ENCODE measurements at regions not wholly inside any gene's neighbourhood (a gene's known extent, or its start where the extent isn't known, plus 50 kb on each side); places are given as distances from the start of the nearest gene placed in this dataset.
A peak's percentile ranks its signal among the peaks of the same experiment; 100 is the strongest.

GRCh38 chr15:98493966-98494511, 154.3 kb upstream of the IGF1R start:
- Mint-ChIP-seq H3K4me1 (no peaks in the 10 kb centered on the region), H3K27me3 (no peaks in the 10 kb centered on the region), H3K4me3 (no peak overlapping the region), H3K27ac (no peak overlapping the region), H3K36me3 (no peaks in the 10 kb centered on the region), H3K9me3 (peaks cover 16% of the 10 kb centered on the region)
- ATAC-seq (ENCODE audit: low read depth) (no peak), DNase-seq (ENCODE audit: low spot score in 2 of 2) (no peak)

- no peak overlapping the region for H3K4me3 Mint-ChIP-seq
- DNase-seq (ENCODE audit: low spot score in 2 of 2), result no peak
- H3K36me3 Mint-ChIP-seq, result peaks cover 1% of the 10 kb centered on the region
- H3K27ac Mint-ChIP-seq, result no peak overlapping the region
- no peaks in the 10 kb centered on the region for H3K4me1 Mint-ChIP-seq
- ATAC-seq (ENCODE audit: low read depth), result no peak
- H3K9me3 Mint-ChIP-seq, result peaks cover 14% of the 10 kb centered on the region
- peaks cover 8% of the 10 kb centered on the region for H3K27me3 Mint-ChIP-seq
These were observed 147.1 kb upstream of the IGF1R start for GRCh38 chr15:98501192-98501591.

GRCh38 chr15:98501632-98502031, 146.7 kb upstream of the IGF1R start:
- no peaks in the 10 kb centered on the region for H3K4me1 Mint-ChIP-seq
- ATAC-seq (ENCODE audit: low read depth) (no peak), DNase-seq (ENCODE audit: low spot score in 2 of 2) (no peak)
- H3K27me3 Mint-ChIP-seq, result peaks cover 10% of the 10 kb centered on the region
- H3K27ac Mint-ChIP-seq, result no peak overlapping the region
- peaks cover 11% of the 10 kb centered on the region for H3K9me3 Mint-ChIP-seq
- peaks cover 1% of the 10 kb centered on the region for H3K36me3 Mint-ChIP-seq
- H3K4me3 Mint-ChIP-seq, result no peak overlapping the region

GRCh38 chr15:98503970-98504369, 144.4 kb upstream of the IGF1R start:
- peaks cover 1% of the 10 kb centered on the region for H3K36me3 Mint-ChIP-seq
- no peak for DNase-seq (ENCODE audit: low spot score in 2 of 2)
- H3K4me3 Mint-ChIP-seq, result no peak overlapping the region
- no peak overlapping the region for H3K27ac Mint-ChIP-seq
- ATAC-seq (ENCODE audit: low read depth), result no peak
- peaks cover 12% of the 10 kb centered on the region for H3K27me3 Mint-ChIP-seq
- no peaks in the 10 kb centered on the region for H3K4me1 Mint-ChIP-seq
- peaks cover 6% of the 10 kb centered on the region for H3K9me3 Mint-ChIP-seq

- DNase-seq (ENCODE audit: low spot score in 2 of 2) (no peak), ATAC-seq (ENCODE audit: low read depth) (no peak)
- Mint-ChIP-seq H3K27me3 (peaks cover 12% of the 10 kb centered on the region), H3K4me1 (no peaks in the 10 kb centered on the region), H3K36me3 (no peaks in the 10 kb centered on the region), H3K27ac (no peak overlapping the region), H3K4me3 (no peak overlapping the region), H3K9me3 (no peaks in the 10 kb centered on the region)
These were observed 143.3 kb upstream of the IGF1R start for GRCh38 chr15:98504998-98505397.

- no peak for ATAC-seq (ENCODE audit: low read depth)
- Mint-ChIP-seq H3K9me3 (no peaks in the 10 kb centered on the region), H3K4me3 (no peak overlapping the region), H3K36me3 (no peaks in the 10 kb centered on the region), H3K27me3 (peaks cover 12% of the 10 kb centered on the region), H3K27ac (no peak overlapping the region), H3K4me1 (no peaks in the 10 kb centered on the region)
- DNase-seq (ENCODE audit: low spot score in 2 of 2), result no peak
These were observed 142.7 kb upstream of the IGF1R start for GRCh38 chr15:98505611-98506031.

- no peak for ATAC-seq (ENCODE audit: low read depth)
- no peaks in the 10 kb centered on the region for H3K4me1 Mint-ChIP-seq
- no peaks in the 10 kb centered on the region for H3K9me3 Mint-ChIP-seq
- peak overlapping the region; percentile 12 for H3K27ac Mint-ChIP-seq
- H3K4me3 Mint-ChIP-seq, result no peak overlapping the region
- DNase-seq (ENCODE audit: low spot score in 2 of 2), result no peak
- H3K36me3 Mint-ChIP-seq, result no peaks in the 10 kb centered on the region
- peaks cover 12% of the 10 kb centered on the region for H3K27me3 Mint-ChIP-seq
These were observed 142.2 kb upstream of the IGF1R start for GRCh38 chr15:98506172-98506571.

- no peak overlapping the region for H3K4me3 Mint-ChIP-seq
- peaks cover 12% of the 10 kb centered on the region for H3K27me3 Mint-ChIP-seq
- DNase-seq (ENCODE audit: low spot score in 2 of 2) (no peak), ATAC-seq (ENCODE audit: low read depth) (no peak)
- no peaks in the 10 kb centered on the region for H3K36me3 Mint-ChIP-seq
- peak overlapping the region; percentile 12 for H3K27ac Mint-ChIP-seq
- H3K9me3 Mint-ChIP-seq, result no peaks in the 10 kb centered on the region
- H3K4me1 Mint-ChIP-seq, result no peaks in the 10 kb centered on the region
These were observed 141.6 kb upstream of the IGF1R start for GRCh38 chr15:98506711-98507110.

- no peak overlapping the region for H3K4me3 Mint-ChIP-seq
- no peak overlapping the region for H3K27ac Mint-ChIP-seq
- no peaks in the 10 kb centered on the region for H3K4me1 Mint-ChIP-seq
- no peaks in the 10 kb centered on the region for H3K36me3 Mint-ChIP-seq
- H3K27me3 Mint-ChIP-seq, result no peaks in the 10 kb centered on the region
- no peak for ATAC-seq (ENCODE audit: low read depth)
- H3K9me3 Mint-ChIP-seq, result no peaks in the 10 kb centered on the region
- no peak for DNase-seq (ENCODE audit: low spot score in 2 of 2)
These were observed 134.8 kb upstream of the IGF1R start for GRCh38 chr15:98513428-98513986.

GRCh38 chr15:98514034-98514622, 134.2 kb upstream of the IGF1R start:
- ATAC-seq (ENCODE audit: low read depth) (no peak), DNase-seq (ENCODE audit: low spot score in 2 of 2) (no peak)
- no peaks in the 10 kb centered on the region for H3K27me3 Mint-ChIP-seq
- no peak overlapping the region for H3K4me3 Mint-ChIP-seq
- H3K27ac Mint-ChIP-seq, result no peak overlapping the region
- no peaks in the 10 kb centered on the region for H3K4me1 Mint-ChIP-seq
- H3K9me3 Mint-ChIP-seq, result no peaks in the 10 kb centered on the region
- no peaks in the 10 kb centered on the region for H3K36me3 Mint-ChIP-seq

- Mint-ChIP-seq H3K4me1 (no peaks in the 10 kb centered on the region), H3K9me3 (no peaks in the 10 kb centered on the region), H3K36me3 (no peaks in the 10 kb centered on the region), H3K4me3 (no peak overlapping the region), H3K27me3 (no peaks in the 10 kb centered on the region), H3K27ac (no peak overlapping the region)
- ATAC-seq (ENCODE audit: low read depth), result peak; percentile 76
- DNase-seq (ENCODE audit: low spot score in 2 of 2), result peak; percentile 35 to 51
These were observed 129.3 kb upstream of the IGF1R start for GRCh38 chr15:98518823-98519561.

GRCh38 chr15:98519767-98520550, 128.4 kb upstream of the IGF1R start:
- ATAC-seq (ENCODE audit: low read depth) (no peak), DNase-seq (ENCODE audit: low spot score in 2 of 2) (no peak)
- Mint-ChIP-seq H3K4me3 (no peak overlapping the region), H3K4me1 (no peaks in the 10 kb centered on the region), H3K36me3 (no peaks in the 10 kb centered on the region), H3K27me3 (no peaks in the 10 kb centered on the region), H3K9me3 (no peaks in the 10 kb centered on the region), H3K27ac (no peak overlapping the region)

GRCh38 chr15:98522127-98522526, 126.2 kb upstream of the IGF1R start:
- ATAC-seq (ENCODE audit: low read depth), result no peak
- H3K27me3 Mint-ChIP-seq, result peaks cover 1% of the 10 kb centered on the region
- no peaks in the 10 kb centered on the region for H3K4me1 Mint-ChIP-seq
- H3K9me3 Mint-ChIP-seq, result no peaks in the 10 kb centered on the region
- no peak for DNase-seq (ENCODE audit: low spot score in 2 of 2)
- H3K4me3 Mint-ChIP-seq, result no peak overlapping the region
- no peak overlapping the region for H3K27ac Mint-ChIP-seq
- H3K36me3 Mint-ChIP-seq, result no peaks in the 10 kb centered on the region

All from memory B cell (primary cell).